Gastroesophageal sphincter (tissue), 3 donors: ENCODE measurements at regions not wholly inside any gene's neighbourhood (a gene's known extent, or its start where the extent isn't known, plus 50 kb on each side); places are given as distances from the start of the nearest gene placed in this dataset.

ENCODE experiments used
- POLR2A ChIP-seq, 2 donors: fragments of 450-650 bp; IDR thresholded peaks; one replicate each; pipeline ENCODE4 v1.6.1; 2017; ENCODE audit warnings: antibody characterized with exemption in 2 of 2, mild to moderate bottlenecking in 2 of 2, moderate library complexity in 1 of 2
- TF ChIP-seq, protein P1 (sequence below), 4 experiments: fragments of 200-600 bp in 2 of 4; fragments of 450-650 bp in 2 of 4; sonication (generic) in 1 of 4; IDR thresholded peaks; one replicate each; pipeline ENCODE4 v1.5.1; 2017 to 2019; ENCODE audit warnings: antibody characterized with exemption in 4 of 4, mild to moderate bottlenecking in 2 of 4, moderate library complexity in 2 of 4

DNA sequence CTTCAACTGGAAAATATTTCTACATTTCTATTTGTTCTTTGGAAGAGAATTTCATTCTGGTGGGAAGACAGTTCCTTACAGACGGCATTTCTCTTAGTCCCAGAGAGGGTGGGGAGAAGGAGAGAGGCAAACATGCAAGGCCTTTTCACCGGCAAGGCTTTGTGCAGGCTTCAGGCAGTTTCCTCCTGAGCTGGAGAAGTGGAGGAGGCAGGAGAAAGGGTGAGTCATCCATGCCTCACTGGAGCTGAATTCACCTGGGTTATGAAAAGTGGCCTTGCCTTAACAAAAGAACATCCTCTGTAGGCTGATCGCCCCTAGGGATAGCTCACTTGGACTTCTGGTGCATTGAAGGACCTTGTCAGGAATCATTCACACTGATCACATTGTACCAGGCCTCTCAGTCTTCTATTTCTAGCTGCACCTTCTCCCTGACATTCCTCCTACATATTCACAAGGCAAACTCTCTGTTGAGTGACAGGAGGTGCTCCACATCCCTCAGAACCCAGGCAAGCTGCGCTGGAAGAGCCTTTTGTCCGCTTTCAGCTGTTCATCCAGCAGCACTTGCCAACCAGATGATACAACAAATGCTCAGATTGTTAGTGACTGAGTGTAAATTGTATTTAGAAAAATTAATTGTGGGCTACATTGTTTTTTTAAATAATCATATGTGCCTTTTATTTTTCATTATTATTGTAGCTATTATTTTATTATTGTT is 796.1 kb downstream of the DCDC2C start:
- TF ChIP-seq POLR2A (IDR thresholded peaks at IDR 0.05), result no peak
- TF ChIP-seq, protein P1, sequence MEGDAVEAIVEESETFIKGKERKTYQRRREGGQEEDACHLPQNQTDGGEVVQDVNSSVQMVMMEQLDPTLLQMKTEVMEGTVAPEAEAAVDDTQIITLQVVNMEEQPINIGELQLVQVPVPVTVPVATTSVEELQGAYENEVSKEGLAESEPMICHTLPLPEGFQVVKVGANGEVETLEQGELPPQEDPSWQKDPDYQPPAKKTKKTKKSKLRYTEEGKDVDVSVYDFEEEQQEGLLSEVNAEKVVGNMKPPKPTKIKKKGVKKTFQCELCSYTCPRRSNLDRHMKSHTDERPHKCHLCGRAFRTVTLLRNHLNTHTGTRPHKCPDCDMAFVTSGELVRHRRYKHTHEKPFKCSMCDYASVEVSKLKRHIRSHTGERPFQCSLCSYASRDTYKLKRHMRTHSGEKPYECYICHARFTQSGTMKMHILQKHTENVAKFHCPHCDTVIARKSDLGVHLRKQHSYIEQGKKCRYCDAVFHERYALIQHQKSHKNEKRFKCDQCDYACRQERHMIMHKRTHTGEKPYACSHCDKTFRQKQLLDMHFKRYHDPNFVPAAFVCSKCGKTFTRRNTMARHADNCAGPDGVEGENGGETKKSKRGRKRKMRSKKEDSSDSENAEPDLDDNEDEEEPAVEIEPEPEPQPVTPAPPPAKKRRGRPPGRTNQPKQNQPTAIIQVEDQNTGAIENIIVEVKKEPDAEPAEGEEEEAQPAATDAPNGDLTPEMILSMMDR (IDR thresholded peaks at IDR 0.05), result no peak
